Common myeloid progenitor, CD34-positive (primary cell): ENCODE measurements at regions not wholly inside any gene's neighbourhood (a gene's known extent, or its start where the extent isn't known, plus 50 kb on each side); places are given as distances from the start of the nearest gene placed in this dataset.

Source experiments
- CTCF ChIA-PET: fragments of 350-600 bp; sonication (Branson Sonifier 250); formaldehyde crosslinking; loops from one replicate; lab custom pipeline; 2021; ENCODE audit warnings: antibody characterized with exemption; lab: Charles Lee
- POLR2A ChIA-PET: fragments of 350-600 bp; sonication (Branson Sonifier 250); formaldehyde crosslinking; loops from one replicate; lab custom pipeline; 2021; ENCODE audit warnings: antibody characterized with exemption; lab: Charles Lee
- DNase-seq, 3 donors: peaks; one replicate each; pipeline versions ENCODE4 v3.0.0 to v3.0.0-alpha.2; 2013
- H3K27ac ChIP-seq, 2 experiments: 1 replicate in 1 of 2; 2 replicates in 1 of 2; pipeline ENCODE4 v1.7.0; 2013; ENCODE audit warnings: inconsistent platforms in 2 of 2, low read length in 2 of 2, mild to moderate bottlenecking in 2 of 2, low read depth in 1 of 2, moderate library complexity in 1 of 2; ENCODE audit not compliant: severe bottlenecking in 2 of 2, insufficient read depth in 1 of 2, poor library complexity in 1 of 2
- H3K27me3 ChIP-seq, 5 experiments: replicated peaks in 2 of 5; 1 replicate in 3 of 5; 2 replicates in 2 of 5; pipeline versions ENCODE4 v1.6.1 to v1.7.0; 2013; ENCODE audit warnings: low read length in 4 of 5, mild to moderate bottlenecking in 2 of 5, moderate library complexity in 2 of 5, inconsistent platforms in 1 of 5; ENCODE audit not compliant: insufficient read depth in 5 of 5, control insufficient read depth in 4 of 5
- H3K36me3 ChIP-seq, 4 experiments: 1 replicate in 2 of 4; 2 replicates in 2 of 4; pipeline versions ENCODE4 v1.6.1 to v1.7.0; 2013; ENCODE audit warnings: low read length in 3 of 4, control low read depth in 1 of 4, mild to moderate bottlenecking in 1 of 4; ENCODE audit not compliant: control insufficient read depth in 4 of 4, insufficient read depth in 4 of 4
- H3K4me1 ChIP-seq, 4 experiments: 1 replicate in 3 of 4; 2 replicates in 1 of 4; pipeline versions ENCODE4 v1.6.1 to v1.7.1; 2013; ENCODE audit warnings: low read length in 3 of 4, mild to moderate bottlenecking in 3 of 4, control low read depth in 1 of 4, inconsistent platforms in 1 of 4, moderate library complexity in 1 of 4; ENCODE audit not compliant: control insufficient read depth in 4 of 4, insufficient read depth in 4 of 4; ENCODE audit errors: control extremely low read depth in 1 of 4
- H3K4me3 ChIP-seq, 7 experiments: 1 replicate in 4 of 7; 2 replicates in 3 of 7; pipeline versions ENCODE4 v1.5.1 to v1.7.0; 2013; ENCODE audit warnings: mild to moderate bottlenecking in 7 of 7, low read length in 6 of 7, moderate library complexity in 6 of 7, inconsistent platforms in 2 of 7, low read depth in 2 of 7, control low read depth in 1 of 7; ENCODE audit not compliant: insufficient read depth in 4 of 7, control insufficient read depth in 1 of 7; ENCODE audit errors: extremely low read depth in 1 of 7
- H3K9me3 ChIP-seq, 5 experiments: 1 replicate in 4 of 5; 2 replicates in 1 of 5; pipeline versions ENCODE4 v1.6.1 to v1.7.1; 2013; ENCODE audit warnings: low read length in 4 of 5, mild to moderate bottlenecking in 2 of 5, inconsistent platforms in 1 of 5, low read depth in 1 of 5, moderate library complexity in 1 of 5; ENCODE audit not compliant: control insufficient read depth in 4 of 5, insufficient read depth in 2 of 5; ENCODE audit errors: control extremely low read depth in 1 of 5
- WGBS: methylation state at CpG from one replicate; pipeline ENCODE4 v1.1.5; 2013; ENCODE audit not compliant: insufficient coverage; 5-methylcytosine and 5-hydroxymethylcytosine counted together

- ChIA-PET POLR2A (no interaction called here), CTCF (no interaction called here)
- WGBS = 92% methylated on average over 4 of the region's 5 CpGs
- Histone ChIP-seq H3K4me1 (no peaks in the 10 kb centered on the region), H3K27ac (no peak overlapping the region), H3K9me3 (no peaks in the 10 kb centered on the region), H3K4me3 (no peak overlapping the region), H3K27me3 (peaks cover 0 to 1% (median 0%) of the 10 kb centered on the region in 5 experiments), H3K36me3 (no peaks in the 10 kb centered on the region)
- DNase-seq = no peak
Measured at GRCh38 chr7:96614154-96614867, 95.3 kb downstream of the SEM1 start.

DNA sequence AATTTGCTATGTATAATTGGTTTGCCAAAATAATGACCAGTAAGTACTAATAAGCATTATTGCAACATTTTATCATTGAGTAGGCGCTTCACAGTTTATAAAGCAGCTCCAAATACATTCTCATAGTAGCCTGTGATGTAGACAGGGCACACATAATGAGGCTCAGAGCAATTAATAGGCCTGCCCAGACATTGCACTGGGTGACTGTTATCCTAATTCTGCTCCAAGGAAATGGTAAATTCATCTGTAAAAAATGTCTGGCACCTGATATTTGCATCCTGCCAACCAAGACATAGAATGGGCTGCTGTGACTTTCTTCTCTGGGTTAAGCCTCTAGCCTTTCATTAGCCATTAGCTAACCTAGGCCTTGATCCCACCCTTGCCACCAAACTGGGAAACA is 97.6 kb downstream of the SEM1 start:
- Histone ChIP-seq H3K4me3 (no peak overlapping the region), H3K9me3 (no peaks in the 10 kb centered on the region), H3K27ac (no peak overlapping the region), H3K36me3 (no peaks in the 10 kb centered on the region), H3K4me1 (no peaks in the 10 kb centered on the region), H3K27me3 (peaks cover 0 to 1% (median 0%) of the 10 kb centered on the region in 5 experiments)
- ChIA-PET POLR2A (no interaction called here), CTCF (no interaction called here)
- no peak for DNase-seq
- 100% methylated on average over 1 of the region's 1 CpG for WGBS

DNA sequence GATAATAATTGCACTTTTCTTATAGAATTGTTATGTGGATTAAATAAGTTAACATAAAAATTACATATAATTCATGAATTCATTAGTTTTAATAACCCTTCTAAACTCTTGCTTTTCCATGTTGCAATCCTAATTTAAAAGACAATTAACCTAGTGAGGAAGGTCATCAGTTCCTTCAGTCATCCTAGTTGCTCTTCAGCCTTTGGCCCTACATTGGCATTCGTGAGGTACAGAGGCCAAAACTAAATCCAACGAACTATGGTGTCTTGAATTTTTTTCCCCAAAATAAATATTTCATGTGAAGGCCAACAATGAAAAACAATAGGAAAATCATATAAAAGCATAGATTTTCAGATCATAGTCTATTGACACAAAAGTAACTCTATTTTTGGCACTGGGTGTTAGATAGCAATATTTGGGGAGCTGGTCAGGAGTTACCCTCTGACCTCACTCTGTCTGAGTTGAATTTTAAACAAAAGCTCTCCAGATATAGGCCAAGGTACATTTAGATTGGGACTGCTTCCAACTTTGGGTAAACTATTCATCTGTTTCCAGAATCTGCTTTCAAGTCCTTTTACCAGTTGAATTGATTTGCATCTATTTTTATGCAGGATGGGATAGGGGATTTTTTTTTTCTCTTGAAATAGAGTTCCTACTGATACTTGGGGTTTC is 104.5 kb downstream of the SEM1 start:
- Histone ChIP-seq H3K4me3 (no peak overlapping the region), H3K27me3 (peaks cover 0 to 3% (median 1%) of the 10 kb centered on the region in 5 experiments), H3K9me3 (no peaks in the 10 kb centered on the region), H3K4me1 (no peaks in the 10 kb centered on the region), H3K27ac (no peak overlapping the region), H3K36me3 (no peaks in the 10 kb centered on the region)
- no peak for DNase-seq
- POLR2A ChIA-PET = interaction anchor here (0.7 kb wide), 1 partner anchor 15 kb away, joined by 3 read pairs; no protein-coding TSS in a partner anchor
- CTCF ChIA-PET = no interaction called here
- no CpG with 5 or more reads among the region's 2 CpGs for WGBS

GRCh38 chr7:96599288-96599936 is 110.2 kb downstream of the SEM1 start:
- ChIA-PET POLR2A (no interaction called here), CTCF (no interaction called here)
- Histone ChIP-seq H3K36me3 (no peaks in the 10 kb centered on the region), H3K4me3 (no peak overlapping the region), H3K27me3 (peaks cover 0 to 9% (median 3%) of the 10 kb centered on the region in 5 experiments), H3K9me3 (no peaks in the 10 kb centered on the region), H3K4me1 (no peaks in the 10 kb centered on the region), H3K27ac (no peak overlapping the region)
- no peak for DNase-seq
- WGBS = 88% methylated on average over 1 of the region's 4 CpGs

DNA sequence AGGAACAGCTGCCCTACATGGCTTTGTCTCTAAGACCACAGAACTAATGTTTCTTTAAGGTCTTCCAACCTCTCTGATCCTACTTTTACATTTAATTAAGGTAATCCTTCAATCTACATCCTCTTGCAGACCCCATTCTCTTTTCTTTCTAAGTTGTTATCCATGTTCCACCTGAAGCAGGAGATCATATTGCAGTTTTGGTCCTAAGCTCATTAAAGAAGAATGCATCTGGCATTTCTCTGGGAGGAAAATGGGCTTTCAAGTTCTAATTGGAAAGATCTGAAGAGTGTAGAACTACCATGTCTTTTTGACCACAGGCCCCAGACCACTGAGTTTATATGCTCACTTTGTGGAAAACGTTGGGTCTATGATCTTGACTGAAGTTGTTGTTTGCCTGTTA is 111.2 kb downstream of the SEM1 start:
- Histone ChIP-seq H3K27me3 (peaks cover 0 to 9% (median 3%) of the 10 kb centered on the region in 5 experiments), H3K36me3 (no peaks in the 10 kb centered on the region), H3K4me3 (no peak overlapping the region), H3K9me3 (no peaks in the 10 kb centered on the region), H3K27ac (no peak overlapping the region), H3K4me1 (no peaks in the 10 kb centered on the region)
- no peak for DNase-seq
- ChIA-PET CTCF (no interaction called here), POLR2A (no interaction called here)
- no CpG with 5 or more reads among the region's 1 CpG for WGBS

DNA sequence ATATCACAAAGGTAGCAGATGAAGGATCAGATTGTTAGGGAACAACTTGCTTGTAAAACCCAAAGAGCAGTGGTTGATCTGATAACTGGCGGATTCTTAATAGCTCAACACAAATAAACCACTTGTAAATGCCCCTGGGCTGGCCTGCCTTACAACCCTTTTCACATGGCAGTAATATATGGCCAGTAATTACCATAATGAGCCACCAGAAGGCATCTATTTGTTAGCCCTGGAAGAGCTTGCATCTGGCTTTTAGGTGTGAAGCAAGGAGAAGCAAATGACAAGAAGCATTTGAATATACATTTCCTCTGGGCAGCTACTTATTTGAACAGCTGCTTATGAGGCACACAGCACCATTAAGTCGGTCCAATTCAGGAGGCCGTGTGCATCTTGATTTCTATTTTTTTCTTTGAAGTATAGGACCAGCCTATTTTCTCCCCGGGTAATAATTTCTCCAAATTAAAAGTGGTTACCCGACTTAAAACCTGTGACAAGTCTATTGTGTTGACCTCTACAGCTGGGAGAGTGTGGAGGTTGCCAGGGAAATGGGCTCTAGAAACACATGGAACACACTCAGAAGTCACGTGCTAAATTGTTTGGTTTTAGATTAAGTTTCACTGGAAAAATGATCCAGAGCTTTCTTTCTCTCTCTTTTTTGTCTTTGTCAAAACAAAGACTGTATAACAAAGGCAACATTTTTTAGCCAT is 113.4 kb downstream of the SEM1 start:
- 49% methylated on average over 2 of the region's 6 CpGs for WGBS
- CTCF ChIA-PET = interaction anchor here (1.1 to 1.3 kb wide), 3 partner anchors 419 to 439 kb away, joined by 3 to 8 read pairs (median 3); no protein-coding TSS in a partner anchor
- no peaks in the 10 kb centered on the region for H3K9me3 ChIP-seq

More for the DNA sequence above, 113.4 kb downstream of the SEM1 start:
- Histone ChIP-seq H3K27ac (no peak overlapping the region), H3K27me3 (peaks cover 0 to 17% (median 8%) of the 10 kb centered on the region in 5 experiments), H3K36me3 (no peaks in the 10 kb centered on the region), H3K4me3 (no peak overlapping the region), H3K4me1 (no peaks in the 10 kb centered on the region)
- POLR2A ChIA-PET = no interaction called here
- DNase-seq = peak; percentile 25 to 54 (median 49)
